HCT116 (cell line): ENCODE measurements at regions not wholly inside any gene's neighbourhood (a gene's known extent, or its start where the extent isn't known, plus 50 kb on each side); places are given as distances from the start of the nearest gene placed in this dataset.
"Not testable (repeated sequence)": the region's sequence is repeated elsewhere in the genome, so short reads cannot be mapped to it uniquely, and the experiment has no call there.

Experiments
- CEBPB ChIP-seq: IDR thresholded peaks from 2 replicates; pipeline ENCODE4 v1.6.1; 2012; ENCODE audit warnings: low read depth
- CTCF ChIP-seq, 3 experiments: fragments of 200-600 bp in 1 of 3; sonication (generic) in 1 of 3; IDR thresholded peaks in 2 of 3; conservative IDR thresholded peaks in 1 of 3; 2 replicates each; pipeline ENCODE4 v1.5.1; 2012 to 2017; ENCODE audit warnings: low read depth in 2 of 3, low read length in 2 of 3, antibody characterized with exemption in 1 of 3, borderline replicate concordance in 1 of 3, control low read depth in 1 of 3, mild to moderate bottlenecking in 1 of 3, mixed read lengths in 1 of 3, mixed run types in 1 of 3, moderate library complexity in 1 of 3; ENCODE audit not compliant: insufficient read depth in 1 of 3
- JUND ChIP-seq: IDR thresholded peaks from 2 replicates; pipeline ENCODE4 v1.6.1; 2012

- not testable (repeated sequence) for TF ChIP-seq CTCF (IDR thresholded peaks at IDR 0.05 in 2 of 3, conservative IDR thresholded peaks at IDR 0.05 in 1 of 3; ENCODE audit: borderline replicate concordance in 1 of 3, insufficient read depth in 1 of 3, low read depth in 2 of 3, low read length in 2 of 3); JUND; CEBPB
Observed at GRCh38 chrX:22609452-22609851, 336.7 kb downstream of the CBLL2 start.
